Pancreas (tissue), 10 donors: ENCODE measurements at regions not wholly inside any gene's neighbourhood (a gene's known extent, or its start where the extent isn't known, plus 50 kb on each side); places are given as distances from the start of the nearest gene placed in this dataset.

Source experiments
- ATAC-seq, 4 donors: fragments of 200-7000 bp; cut with Tn5 transposase; one replicate each; pipeline versions ENCODE4 v1.8.0 to v1.9.1; 2020; ENCODE audit warnings: mild to moderate bottlenecking in 4 of 4, moderate library complexity in 4 of 4
- DNase-seq, 6 donors: peaks; one replicate each; pipeline ENCODE4 v3.0.0-alpha.2; 2020
- FAIRE-seq: peaks from 2 replicates; lab custom pipeline; 2012; peaks lifted over from hg19 to GRCh38; lab: Jason Lieb, UNC
- H3K27ac ChIP-seq, 4 donors: fragments of 200-600 bp; sonication (generic); 1 replicate in 3 of 4; 2 replicates in 1 of 4; pipeline versions ENCODE4 v1.5.0 to v1.8.0; 2020
- H3K27me3 ChIP-seq, 4 donors: fragments of 200-600 bp; one replicate each; pipeline ENCODE4 v1.8.0; 2021
- H3K36me3 ChIP-seq, 3 donors: fragments of 200-600 bp; sonication (generic) in 1 of 3; one replicate each; pipeline versions ENCODE4 v1.5.0 to v1.8.0; 2020 to 2021
- H3K4me1 ChIP-seq, 3 donors: fragments of 200-600 bp; one replicate each; pipeline ENCODE4 v1.8.0; 2021
- H3K4me3 ChIP-seq, 4 donors: fragments of 200-600 bp; sonication (generic) in 2 of 4; one replicate each; pipeline versions ENCODE4 v1.5.0 to v1.8.0; 2020 to 2021
- H3K9me3 ChIP-seq, 4 donors: fragments of 200-600 bp; one replicate each; pipeline ENCODE4 v1.8.0; 2021
- CTCF ChIP-seq, 4 donors: fragments of 200-600 bp; sonication (generic) in 3 of 4; IDR thresholded peaks; one replicate each; pipeline versions ENCODE4 v1.5.0 to v1.8.0; 2021; ENCODE audit warnings: antibody characterized with exemption in 4 of 4
- WGBS, 2 donors: extraction: QIAGEN DNeasy Blood & Tissue Kit; methylation state at CpG; one replicate each; pipeline ENCODE4 v1.1.7; 2013; 5-methylcytosine and 5-hydroxymethylcytosine counted together
- intact Hi-C, 3 donors: fragments of 100-400 bp; cut with DNase I; formaldehyde crosslinking; loops; one replicate each; pipeline versions ENCODE4 v1.11.1 to v1.14.2; 2022
- donor health status: healthy with polysubstance abuse.
- donor health status: DM: no; HTN: no; CAD: no; lungs with moderate emphysema.
- donor health status: DM: no; HTN: no; CAD: no.
- donor health status: control.
- donor health status: control.
- donor health status: Bipolar disorder and iron deficiency.
- donor health status: DM: yes; HTN: yes; CAD: no.
- donor health status: DM: no; HTN: no; CAD: no.
- donor health status: DM: no; HTN: no; CAD: no.
- donor health status: DM: yes; HTN: yes; CAD: no.

- H3K4me1 ChIP-seq, result no peaks in the 10 kb centered on the region
- H3K4me3 ChIP-seq, result no peak overlapping the region
- H3K9me3 ChIP-seq, result no peaks in the 10 kb centered on the region
- no peak for FAIRE-seq
- H3K27ac ChIP-seq, result no peak overlapping the region
- H3K27me3 ChIP-seq, result no peaks in the 10 kb centered on the region
- intact Hi-C loops, result no loop called here
- 82 to 83% methylated on average over 6 of the region's 6 CpGs for whole genome bisulfite sequencing, 2 donors
- no peak for DNase-seq
- no peaks in the 10 kb centered on the region for H3K36me3 ChIP-seq
- no peak for ATAC-seq
- no peak for TF ChIP-seq CTCF (IDR thresholded peaks at IDR 0.05)
These were observed 559.3 kb downstream of the CCDC171 start for GRCh38 chr9:16112116-16112515.

- Histone ChIP-seq H3K36me3 (no peaks in the 10 kb centered on the region), H3K4me1 (no peaks in the 10 kb centered on the region), H3K27ac (no peak overlapping the region), H3K9me3 (no peaks in the 10 kb centered on the region), H3K4me3 (no peak overlapping the region), H3K27me3 (no peaks in the 10 kb centered on the region)
- DNase-seq (no peak), FAIRE-seq (no peak), ATAC-seq (no peak)
- 73 to 89% methylated on average over 1 of the region's 1 CpG for WGBS, 2 donors
- intact Hi-C loops, result no loop called here
- no peak for TF ChIP-seq CTCF (IDR thresholded peaks at IDR 0.05)
These were observed 563.2 kb downstream of the CCDC171 start for GRCh38 chr9:16115994-16116393.

- DNase-seq (no peak), FAIRE-seq (no peak), ATAC-seq (no peak)
- Histone ChIP-seq H3K4me3 (no peak overlapping the region), H3K9me3 (no peaks in the 10 kb centered on the region), H3K27ac (no peak overlapping the region), H3K36me3 (no peaks in the 10 kb centered on the region), H3K27me3 (no peaks in the 10 kb centered on the region), H3K4me1 (no peaks in the 10 kb centered on the region)
- TF ChIP-seq CTCF (IDR thresholded peaks at IDR 0.05), result no peak
- 82 to 85% methylated on average over 2 of the region's 2 CpGs for WGBS, 2 donors
- intact Hi-C loops, result no loop called here
These were observed 565.2 kb downstream of the CCDC171 start for GRCh38 chr9:16118043-16118442.

GRCh38 chr9:16119261-16120230, 566.7 kb downstream of the CCDC171 start:
- DNase-seq (no peak), FAIRE-seq (no peak), ATAC-seq (no peak)
- H3K27ac ChIP-seq, result no peak overlapping the region
- no peak overlapping the region for H3K4me3 ChIP-seq
- H3K27me3 ChIP-seq, result no peaks in the 10 kb centered on the region
- 77 to 84% methylated on average over 7 of the region's 7 CpGs for WGBS, 2 donors
- intact Hi-C loops, result no loop called here
- H3K36me3 ChIP-seq, result no peaks in the 10 kb centered on the region
- H3K9me3 ChIP-seq, result no peaks in the 10 kb centered on the region
- no peaks in the 10 kb centered on the region for H3K4me1 ChIP-seq
- TF ChIP-seq CTCF (IDR thresholded peaks at IDR 0.05), result no peak

GRCh38 chr9:16120231-16120641, 567.4 kb downstream of the CCDC171 start:
- FAIRE-seq, result no peak
- WGBS, 2 donors, result 67 to 68% methylated on average over 4 of the region's 4 CpGs
- Histone ChIP-seq H3K27ac (no peak overlapping the region), H3K4me1 (no peaks in the 10 kb centered on the region), H3K4me3 (no peak overlapping the region), H3K36me3 (no peaks in the 10 kb centered on the region), H3K9me3 (no peaks in the 10 kb centered on the region), H3K27me3 (no peaks in the 10 kb centered on the region)
- no peak for ATAC-seq
- intact Hi-C loops, result no loop called here
- no peak for DNase-seq
- TF ChIP-seq CTCF (IDR thresholded peaks at IDR 0.05), result no peak
